ENCODE measurements at regions not wholly inside any gene's neighbourhood (a gene's known extent, or its start where the extent isn't known, plus 50 kb on each side); places are given as distances from the start of the nearest gene placed in this dataset.

DNA sequence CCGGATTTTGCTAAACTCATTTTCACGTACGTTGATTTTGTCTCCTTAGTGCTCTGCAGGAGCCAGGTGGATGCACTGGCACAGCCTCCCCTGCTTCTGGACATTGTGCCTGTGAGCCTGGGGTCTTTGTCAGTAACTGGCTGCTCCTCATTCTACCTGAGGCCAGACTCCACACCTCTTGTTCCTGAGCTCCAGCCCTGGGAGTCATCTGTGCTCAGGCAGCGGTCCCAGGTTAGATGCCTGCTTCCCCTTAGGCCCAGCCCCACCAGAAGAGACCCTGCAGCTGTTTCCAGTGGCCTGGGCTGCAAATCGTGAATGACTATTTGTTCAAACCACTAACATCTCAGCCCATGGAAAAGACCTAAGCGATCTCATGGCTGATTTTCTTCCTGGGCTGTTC, 129.1 kb downstream of the ERMARD start (continued):
- TF ChIP-seq, protein P1, sequence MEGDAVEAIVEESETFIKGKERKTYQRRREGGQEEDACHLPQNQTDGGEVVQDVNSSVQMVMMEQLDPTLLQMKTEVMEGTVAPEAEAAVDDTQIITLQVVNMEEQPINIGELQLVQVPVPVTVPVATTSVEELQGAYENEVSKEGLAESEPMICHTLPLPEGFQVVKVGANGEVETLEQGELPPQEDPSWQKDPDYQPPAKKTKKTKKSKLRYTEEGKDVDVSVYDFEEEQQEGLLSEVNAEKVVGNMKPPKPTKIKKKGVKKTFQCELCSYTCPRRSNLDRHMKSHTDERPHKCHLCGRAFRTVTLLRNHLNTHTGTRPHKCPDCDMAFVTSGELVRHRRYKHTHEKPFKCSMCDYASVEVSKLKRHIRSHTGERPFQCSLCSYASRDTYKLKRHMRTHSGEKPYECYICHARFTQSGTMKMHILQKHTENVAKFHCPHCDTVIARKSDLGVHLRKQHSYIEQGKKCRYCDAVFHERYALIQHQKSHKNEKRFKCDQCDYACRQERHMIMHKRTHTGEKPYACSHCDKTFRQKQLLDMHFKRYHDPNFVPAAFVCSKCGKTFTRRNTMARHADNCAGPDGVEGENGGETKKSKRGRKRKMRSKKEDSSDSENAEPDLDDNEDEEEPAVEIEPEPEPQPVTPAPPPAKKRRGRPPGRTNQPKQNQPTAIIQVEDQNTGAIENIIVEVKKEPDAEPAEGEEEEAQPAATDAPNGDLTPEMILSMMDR (IDR thresholded peaks at IDR 0.05), result no peak
- TF ChIP-seq NFE2L1 (CRISPR knock-in tag; IDR thresholded peaks at IDR 0.05), result no peak

- DNase-seq (ENCODE audit: low spot score), result no peak
- H3K27ac Mint-ChIP-seq, result no peak overlapping the region
- no peaks in the 10 kb centered on the region for H3K36me3 Mint-ChIP-seq
- H3K9me3 Mint-ChIP-seq, result peaks cover 10% of the 10 kb centered on the region
- H3K4me3 Mint-ChIP-seq, result no peak overlapping the region
- POLR2A ChIA-PET, result no interaction called here
- no peak for ATAC-seq
- CTCF ChIA-PET, result interaction anchor here (1.5 kb wide), 1 partner anchor 37 kb away, joined by 6 read pairs; no protein-coding TSS in a partner anchor
- TF ChIP-seq EMX1 (CRISPR knock-in tag; IDR thresholded peaks at IDR 0.05), result no peak
- TF ChIP-seq ATF1 (CRISPR knock-in tag; IDR thresholded peaks at IDR 0.05), result no peak
- no peak for TF ChIP-seq RELA (CRISPR knock-in tag; IDR thresholded peaks at IDR 0.05; ENCODE audit: borderline replicate concordance)
- no peak for TF ChIP-seq MYBL2 (CRISPR knock-in tag; IDR thresholded peaks at IDR 0.05)
- no peak for TF ChIP-seq ATF2 (CRISPR knock-in tag; IDR thresholded peaks at IDR 0.05; ENCODE audit: borderline replicate concordance, low read depth)
- no peak for TF ChIP-seq NR2C2 (CRISPR knock-in tag; IDR thresholded peaks at IDR 0.05)
- TF ChIP-seq FOXP1 (CRISPR knock-in tag; IDR thresholded peaks at IDR 0.05; ENCODE audit: borderline replicate concordance), result no peak
- TF ChIP-seq PREB (CRISPR knock-in tag; IDR thresholded peaks at IDR 0.05; ENCODE audit: borderline replicate concordance), result no peak
- TF ChIP-seq ZNF121 (CRISPR knock-in tag; IDR thresholded peaks at IDR 0.05), result no peak
- TF ChIP-seq SP1 (CRISPR knock-in tag; conservative IDR thresholded peaks at IDR 0.05), result no peak
- TF ChIP-seq CREM (CRISPR knock-in tag; IDR thresholded peaks at IDR 0.05), result no peak
- TF ChIP-seq ESRRA (CRISPR knock-in tag; IDR thresholded peaks at IDR 0.05; ENCODE audit: borderline replicate concordance), result no peak
- no peak for TF ChIP-seq MLX (CRISPR knock-in tag; IDR thresholded peaks at IDR 0.05)
- TF ChIP-seq KAT7 (CRISPR knock-in tag; IDR thresholded peaks at IDR 0.05; ENCODE audit: borderline replicate concordance), result no peak
- TF ChIP-seq USF2 (CRISPR knock-in tag; IDR thresholded peaks at IDR 0.05), result no peak
- H3K27me3 Mint-ChIP-seq (ENCODE audit: low read depth), result no peaks in the 10 kb centered on the region
- no peaks in the 10 kb centered on the region for H3K4me1 Mint-ChIP-seq
Observed at GRCh38 chr6:169869301-169869700, 117.9 kb downstream of the ERMARD start.

DNA sequence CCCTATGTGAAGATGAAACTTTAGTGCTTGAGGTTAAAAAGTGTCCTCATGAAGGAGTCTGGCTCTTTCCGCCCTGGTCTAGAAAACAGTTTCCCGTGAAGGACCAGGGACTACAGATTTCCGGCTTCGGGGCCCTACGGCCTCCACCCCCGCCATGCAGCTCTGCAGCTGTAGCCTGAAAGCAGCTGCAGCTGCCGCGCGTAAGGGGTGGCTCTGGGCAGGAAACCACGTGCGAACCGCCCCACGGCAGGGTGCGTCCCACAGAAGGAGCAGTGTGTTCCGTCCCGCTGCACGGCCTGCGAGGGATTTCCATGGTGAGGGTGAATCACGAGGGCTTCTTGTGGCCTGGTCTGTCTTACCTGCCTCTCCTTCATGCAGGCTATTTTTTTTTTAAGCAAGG, 117.0 kb downstream of the ERMARD start:
- H3K27me3 Mint-ChIP-seq (ENCODE audit: low read depth), result no peaks in the 10 kb centered on the region
- no peak for TF ChIP-seq FOXP4 (CRISPR knock-in tag; IDR thresholded peaks at IDR 0.05)
- TF ChIP-seq GABPB1 (CRISPR knock-in tag; IDR thresholded peaks at IDR 0.05), result no peak
- no peak for TF ChIP-seq USF1 (CRISPR knock-in tag; IDR thresholded peaks at IDR 0.05)
- no peak for TF ChIP-seq CREM (CRISPR knock-in tag; IDR thresholded peaks at IDR 0.05)
- H3K27ac Mint-ChIP-seq, result no peak overlapping the region
- ATAC-seq (no peak), DNase-seq (ENCODE audit: low spot score) (no peak)
- H3K36me3 Mint-ChIP-seq, result no peaks in the 10 kb centered on the region
- ChIA-PET POLR2A (no interaction called here), CTCF (interaction anchor here (1.5 kb wide), 1 partner anchor 37 kb away, joined by 6 read pairs; no protein-coding TSS in a partner anchor)
- no peak overlapping the region for H3K4me3 Mint-ChIP-seq
- peaks cover 16% of the 10 kb centered on the region for H3K9me3 Mint-ChIP-seq
- H3K4me1 Mint-ChIP-seq, result no peaks in the 10 kb centered on the region

All from WTC11 (cell line).